ENCODE measurements at regions not wholly inside any gene's neighbourhood (a gene's known extent, or its start where the extent isn't known, plus 50 kb on each side); places are given as distances from the start of the nearest gene placed in this dataset.

GRCh38 chr7:21011153-21011552 lies 224.5 kb upstream of the SP8 start:
- no TSS peak for BruUV-seq (replicated peaks)

More at GRCh38 chr7:21011153-21011552, 224.5 kb upstream of the SP8 start:
- no peak overlapping the region for H3K23ac ChIP-seq (ENCODE audit: low read depth, low read length)
- H3K79me1 ChIP-seq (ENCODE audit: low read depth in 1 of 2, low read length in 2 of 2): no peaks in the 10 kb centered on the region
- no peak for TF ChIP-seq MAFK (IDR thresholded peaks at IDR 0.05; ENCODE audit: low read depth, low read length)
- H3K4me1 ChIP-seq (ENCODE audit: control insufficient read depth, insufficient read depth, low read length): no peaks in the 10 kb centered on the region
- no peak overlapping the region for H4K91ac ChIP-seq (ENCODE audit: insufficient read depth, low read depth, low read length)
- ATAC-seq (ENCODE audit: low read depth) (no peak), DNase-seq (no peak)
- no peaks in the 10 kb centered on the region for H4K20me1 ChIP-seq (ENCODE audit: insufficient read depth, low read length)
- H2AK9ac ChIP-seq (replicated peaks; ENCODE audit: low read depth, low read length, poor library complexity): no peak overlapping the region
- H4K8ac ChIP-seq (ENCODE audit: low read depth in 2 of 2, low read length in 2 of 2): no peak overlapping the region
- no peak overlapping the region for H2BK15ac ChIP-seq (ENCODE audit: low read depth, low read length)
- no peak overlapping the region for H4K5ac ChIP-seq (ENCODE audit: low read depth, low read length)
- H2BK120ac ChIP-seq (ENCODE audit: low read depth, low read length): no peak overlapping the region
- H3K4me3 ChIP-seq (ENCODE audit: insufficient read depth, low read depth, low read length): no peak overlapping the region
- no peak overlapping the region for H3K27ac ChIP-seq (ENCODE audit: insufficient read depth, low read length)
- no peaks in the 10 kb centered on the region for H3K9me1 ChIP-seq (ENCODE audit: insufficient read depth, low read length)
- no peak overlapping the region for H2AFZ ChIP-seq (replicated peaks; ENCODE audit: low read length, poor library complexity)
- H2BK5ac ChIP-seq (ENCODE audit: low read depth, low read length, poor library complexity, severe bottlenecking): no peak overlapping the region
- CTCF ChIA-PET: no interaction called here
- no peak overlapping the region for H3K4me2 ChIP-seq (ENCODE audit: low read depth, low read length)
- in situ Hi-C loops (cut with MboI; ENCODE audit: low sequenced_read_pairs): no loop called here
- H3K9me3 ChIP-seq (ENCODE audit: control insufficient read depth, insufficient read depth, low read length): peaks cover 13% of the 10 kb centered on the region
- no peak overlapping the region for H3K18ac ChIP-seq (ENCODE audit: low read depth, low read length)
- H3K56ac ChIP-seq (ENCODE audit: extremely low read depth, insufficient read depth, low read length): no peak overlapping the region
- no peak overlapping the region for H3K14ac ChIP-seq (replicated peaks; ENCODE audit: low read depth, low read length)
- no peak overlapping the region for H3K4ac ChIP-seq (ENCODE audit: low read depth, low read length)
- no peak overlapping the region for H3K9ac ChIP-seq (ENCODE audit: low read depth, low read length)
- H2BK20ac ChIP-seq (ENCODE audit: low read depth, low read length): no peak overlapping the region
- no peaks in the 10 kb centered on the region for H3K27me3 ChIP-seq (ENCODE audit: control insufficient read depth, insufficient read depth, low read length)
- dilution Hi-C loops (cut with HindIII; ENCODE audit: low sequenced_read_pairs, unreplicated experiment): no loop called here
- H2AK5ac ChIP-seq (ENCODE audit: low read depth, low read length): no peak overlapping the region
- intact Hi-C loops (cut with micrococcal nuclease): no loop called here
- H3K36me3 ChIP-seq (ENCODE audit: control insufficient read depth, insufficient read depth, low read length): no peaks in the 10 kb centered on the region
- POLR2A ChIA-PET (ENCODE audit: unreplicated experiment): no interaction called here
- 100% methylated on average over 1 of the region's 4 CpGs; no CpG with 5 or more reads in 1 of the 2 experiments for WGBS, 2 experiments (ENCODE audit: extremely low coverage in 2 of 2, insufficient read length in 1 of 2)
